ENCODE measurements at regions not wholly inside any gene's neighbourhood (a gene's known extent, or its start where the extent isn't known, plus 50 kb on each side); places are given as distances from the start of the nearest gene placed in this dataset.
"Not testable (repeated sequence)": the region's sequence is repeated elsewhere in the genome, so short reads cannot be mapped to it uniquely, and the experiment has no call there.

DNA sequence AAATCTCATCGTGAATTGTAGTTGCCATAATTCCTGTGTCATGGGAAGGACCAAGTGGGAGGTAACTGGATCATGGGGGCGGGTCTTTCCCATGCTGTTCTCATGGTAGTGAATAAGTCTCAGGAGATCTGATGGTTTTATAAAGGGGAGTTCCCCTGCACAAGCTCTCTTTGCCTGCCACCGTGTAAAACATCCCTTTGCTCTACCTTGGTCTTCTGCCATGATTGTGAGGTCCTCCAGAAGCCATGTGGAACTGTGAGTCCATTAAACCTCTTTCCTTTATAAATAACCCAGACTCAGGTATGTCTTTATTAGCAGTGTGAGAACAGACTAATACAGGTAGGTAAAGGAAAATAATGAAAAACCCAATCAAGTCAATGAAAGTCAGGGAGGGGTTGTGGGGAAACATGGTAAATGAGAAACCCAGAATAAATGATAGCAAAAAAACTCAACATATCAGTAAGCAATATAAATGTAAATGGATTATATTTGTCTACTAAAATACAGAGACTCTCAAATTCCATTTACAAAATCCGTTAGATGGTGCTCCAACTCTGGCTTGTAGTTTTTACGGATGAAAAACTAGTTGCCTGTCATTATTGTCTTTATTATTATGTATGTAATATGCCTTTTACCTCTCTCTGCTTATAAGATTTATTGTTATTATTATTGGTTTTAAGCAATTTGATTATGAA is 98.9 kb upstream of the NDUFV2 start:
- no peak for DNase-seq (ENCODE audit: low read depth, low spot score)
- Histone ChIP-seq H3K27me3 (ENCODE audit: control insufficient read depth, insufficient read depth, low read length) (no peaks in the 10 kb centered on the region), H3K4me3 (ENCODE audit: low read depth, low read length) (no peak overlapping the region), H3K27ac (ENCODE audit: low read depth, low read length) (no peak overlapping the region), H3K9me3 (ENCODE audit: control insufficient read depth, insufficient read depth, low read length) (no peaks in the 10 kb centered on the region)
- POLR2A ChIA-PET = no interaction called here
- CTCF ChIA-PET = no interaction called here
- no peak for TF ChIP-seq CTCF (IDR thresholded peaks at IDR 0.05; ENCODE audit: low read depth, low read length)

GRCh38 chr18:9004308-9004707 is 98.2 kb upstream of the NDUFV2 start:
- DNase-seq (ENCODE audit: low read depth, low spot score); H3K27ac ChIP-seq (ENCODE audit: low read depth, low read length); H3K9me3 ChIP-seq (ENCODE audit: control insufficient read depth, insufficient read depth, low read length); H3K27me3 ChIP-seq (ENCODE audit: control insufficient read depth, insufficient read depth, low read length); POLR2A ChIA-PET; CTCF ChIA-PET; H3K4me3 ChIP-seq (ENCODE audit: low read depth, low read length): not testable (repeated sequence)

GRCh38 chr18:9007700-9008099 is 94.8 kb upstream of the NDUFV2 start:
- DNase-seq (ENCODE audit: low read depth, low spot score); H3K27ac ChIP-seq (ENCODE audit: low read depth, low read length); H3K4me3 ChIP-seq (ENCODE audit: low read depth, low read length); POLR2A ChIA-PET; H3K9me3 ChIP-seq (ENCODE audit: control insufficient read depth, insufficient read depth, low read length); H3K27me3 ChIP-seq (ENCODE audit: control insufficient read depth, insufficient read depth, low read length): not testable (repeated sequence)
- CTCF ChIA-PET = interaction anchor here (0.7 kb wide), 1 partner anchor 140 kb away, joined by 4 read pairs; no protein-coding TSS in a partner anchor

DNA sequence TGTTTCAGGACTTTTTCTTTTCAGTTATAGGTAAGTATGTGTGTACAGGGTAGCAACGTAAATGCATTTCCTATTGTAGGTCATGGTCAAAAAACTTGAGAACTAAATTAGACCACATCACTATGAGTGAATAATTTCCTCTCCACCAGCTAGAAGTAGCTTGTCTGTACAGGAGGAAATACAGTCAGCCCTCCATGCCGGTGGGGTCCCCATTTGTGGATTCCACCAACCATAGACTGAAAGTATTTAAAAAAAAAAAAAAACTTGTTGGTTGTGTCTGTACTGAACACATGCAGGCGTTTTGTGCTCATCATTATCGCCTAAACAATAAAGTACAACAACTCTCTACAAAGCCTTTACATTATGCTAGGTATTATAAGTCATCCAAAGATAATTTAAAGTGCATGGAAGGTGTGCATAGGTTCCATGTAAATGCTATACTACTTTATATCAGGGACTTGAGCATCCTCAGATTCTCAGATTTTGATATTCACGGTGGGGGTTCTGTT is 94.2 kb upstream of the NDUFV2 start:
- H3K27me3 ChIP-seq (ENCODE audit: control insufficient read depth, insufficient read depth, low read length) = no peaks in the 10 kb centered on the region
- ChIA-PET CTCF (interaction anchor here (0.7 kb wide), 1 partner anchor 139 kb away, joined by 4 read pairs; no protein-coding TSS in a partner anchor), POLR2A (no interaction called here)
- no peak overlapping the region for H3K27ac ChIP-seq (ENCODE audit: low read depth, low read length)
- no peak for TF ChIP-seq CTCF (IDR thresholded peaks at IDR 0.05; ENCODE audit: low read depth, low read length)
- H3K4me3 ChIP-seq (ENCODE audit: low read depth, low read length) = no peak overlapping the region
- no peaks in the 10 kb centered on the region for H3K9me3 ChIP-seq (ENCODE audit: control insufficient read depth, insufficient read depth, low read length)
- no peak for DNase-seq (ENCODE audit: low read depth, low spot score)

DNA sequence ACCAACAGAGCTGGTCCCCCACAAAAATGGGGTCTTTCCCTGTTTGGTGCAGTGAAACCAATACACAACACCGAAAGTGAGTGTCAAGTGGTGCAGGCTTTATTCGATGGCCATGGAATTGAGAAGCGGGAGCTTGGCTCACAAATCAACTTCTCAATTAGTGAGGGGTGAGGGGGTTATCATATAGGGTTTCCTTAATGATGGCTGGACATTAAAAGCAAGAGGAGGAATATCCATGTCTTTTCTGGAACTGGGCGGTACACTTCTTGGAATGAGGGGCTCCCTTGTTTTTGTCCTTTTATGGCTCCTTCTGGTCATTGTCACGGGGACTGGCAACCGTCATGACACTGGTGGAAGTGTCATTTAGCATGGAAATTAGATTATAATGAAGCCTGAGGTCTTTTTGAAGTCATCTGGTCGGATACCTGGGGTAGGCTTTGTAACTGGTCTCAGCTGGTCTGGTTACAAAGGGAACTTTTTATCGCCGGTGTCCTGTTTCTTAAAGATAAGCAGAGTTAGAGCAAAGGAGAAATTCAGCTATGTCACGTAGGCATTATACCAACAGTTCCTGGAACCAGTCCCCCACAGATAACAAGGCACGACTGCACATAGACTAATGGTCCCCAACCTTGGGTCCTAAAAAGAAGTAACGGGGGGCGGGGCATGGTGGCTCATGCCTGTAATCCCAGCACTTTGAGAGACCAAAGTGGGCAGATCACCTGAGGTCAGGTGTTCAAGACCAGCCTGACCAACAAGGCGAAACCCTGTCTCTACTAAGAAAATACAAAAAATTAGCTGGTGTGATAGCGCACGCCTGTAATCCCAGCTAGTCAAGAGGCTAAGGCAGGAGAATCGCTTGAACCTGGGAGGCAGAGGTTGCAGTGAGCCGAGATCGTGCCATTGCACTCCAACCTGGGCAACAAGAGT is 93.5 kb upstream of the NDUFV2 start:
- DNase-seq (ENCODE audit: low read depth, low spot score) = no peak
- no peak for TF ChIP-seq CTCF (IDR thresholded peaks at IDR 0.05; ENCODE audit: low read depth, low read length)
- H3K9me3 ChIP-seq (ENCODE audit: control insufficient read depth, insufficient read depth, low read length) = no peaks in the 10 kb centered on the region
- H3K27ac ChIP-seq (ENCODE audit: low read depth, low read length) = no peak overlapping the region
- ChIA-PET POLR2A (no interaction called here), CTCF (interaction anchor here (0.8 to 1.3 kb wide), 2 partner anchors 9 to 20 kb away, joined by 3 to 4 read pairs; no protein-coding TSS in a partner anchor)
- no peak overlapping the region for H3K4me3 ChIP-seq (ENCODE audit: low read depth, low read length)
- no peaks in the 10 kb centered on the region for H3K27me3 ChIP-seq (ENCODE audit: control insufficient read depth, insufficient read depth, low read length)
